AG04450 (cell line): ENCODE measurements at regions not wholly inside any gene's neighbourhood (a gene's known extent, or its start where the extent isn't known, plus 50 kb on each side); places are given as distances from the start of the nearest gene placed in this dataset.

Experiments used
- CTCF ChIA-PET: fragments of 300-600, 350-600 bp; formaldehyde crosslinking; extraction: SDS; loops from one replicate; lab custom pipeline; 2022; ENCODE audit warnings: antibody characterized with exemption, inconsistent platforms; lab: Charles Lee
- POLR2A ChIA-PET: fragments of 350-600 bp; formaldehyde crosslinking; extraction: SDS; loops from one replicate; lab custom pipeline; 2021; ENCODE audit warnings: antibody characterized with exemption, inconsistent platforms; lab: Yijun Ruan, JAX
- DNase-seq: peaks from one replicate; pipeline ENCODE4 v3.0.0-alpha.2; 2011; ENCODE audit warnings: low read depth, low spot score
- H3K27ac ChIP-seq: one replicate; pipeline ENCODE4 v1.5.1; 2012; ENCODE audit warnings: low read depth, low read length, control low read depth
- H3K27me3 ChIP-seq: one replicate; pipeline ENCODE4 v1.6.0; 2012; ENCODE audit warnings: low read length; ENCODE audit not compliant: control insufficient read depth, insufficient read depth
- H3K4me3 ChIP-seq: 2 replicates; pipeline ENCODE4 v1.5.1; 2011; ENCODE audit warnings: mild to moderate bottlenecking, low read depth, low read length, control low read depth
- H3K9me3 ChIP-seq: 2 replicates; pipeline ENCODE4 v1.5.1; 2012; ENCODE audit warnings: low read length; ENCODE audit not compliant: control insufficient read depth, insufficient read depth
- CTCF ChIP-seq: IDR thresholded peaks from 2 replicates; pipeline ENCODE4 v1.5.1; 2011; ENCODE audit warnings: low read depth, low read length, control low read depth, inconsistent platforms

GRCh38 chr1:219269171-219269570 lies 95.5 kb downstream of the LYPLAL1 start:
- no peak for DNase-seq
- Histone ChIP-seq H3K27ac (no peak overlapping the region), H3K4me3 (no peak overlapping the region), H3K27me3 (no peaks in the 10 kb centered on the region), H3K9me3 (no peaks in the 10 kb centered on the region)
- ChIA-PET CTCF (interaction anchor here (0.5 to 0.9 kb wide), 2 partner anchors 16 to 60 kb away, joined by 3 read pairs; no protein-coding TSS in a partner anchor), POLR2A (no interaction called here)
- TF ChIP-seq CTCF, result no peak

GRCh38 chr1:219266524-219266923 lies 92.8 kb downstream of the LYPLAL1 start:
- CTCF ChIA-PET, result no interaction called here
- DNase-seq, result no peak

GRCh38 chr1:219265026-219265515 lies 91.4 kb downstream of the LYPLAL1 start:
- TF ChIP-seq CTCF, result no peak
- Histone ChIP-seq H3K27me3 (no peaks in the 10 kb centered on the region), H3K9me3 (no peaks in the 10 kb centered on the region), H3K27ac (no peak overlapping the region), H3K4me3 (no peak overlapping the region)
- ChIA-PET POLR2A (no interaction called here), CTCF (interaction anchor here (0.6 kb wide), 1 partner anchor 302 kb away, joined by 3 read pairs; no protein-coding TSS in a partner anchor)
- DNase-seq, result no peak

More at GRCh38 chr1:219266524-219266923, 92.8 kb downstream of the LYPLAL1 start:
- TF ChIP-seq CTCF, result no peak
- POLR2A ChIA-PET, result no interaction called here
- H3K9me3 ChIP-seq, result no peaks in the 10 kb centered on the region
- H3K27me3 ChIP-seq, result no peaks in the 10 kb centered on the region
- H3K27ac ChIP-seq, result no peak overlapping the region
- H3K4me3 ChIP-seq, result no peak overlapping the region

GRCh38 chr1:219264561-219264960 lies 90.9 kb downstream of the LYPLAL1 start:
- ChIA-PET POLR2A (no interaction called here), CTCF (interaction anchor here (0.6 kb wide), 1 partner anchor 303 kb away, joined by 3 read pairs; no protein-coding TSS in a partner anchor)
- no peaks in the 10 kb centered on the region for H3K27me3 ChIP-seq
- no peaks in the 10 kb centered on the region for H3K9me3 ChIP-seq
- H3K4me3 ChIP-seq, result no peak overlapping the region
- no peak overlapping the region for H3K27ac ChIP-seq
- no peak for TF ChIP-seq CTCF
- no peak for DNase-seq
